ENCODE measurements at regions not wholly inside any gene's neighbourhood (a gene's known extent, or its start where the extent isn't known, plus 50 kb on each side); places are given as distances from the start of the nearest gene placed in this dataset.

- intact Hi-C loops (cut with micrococcal nuclease), result no loop called here
Observed at GRCh38 chr10:3897156-3897555, 112.1 kb upstream of the KLF6 start.

- intact Hi-C loops (cut with micrococcal nuclease), result no loop called here
Observed at GRCh38 chr10:3896161-3896560, 111.2 kb upstream of the KLF6 start.

- intact Hi-C loops (cut with micrococcal nuclease), result no loop called here
Observed at GRCh38 chr10:3895045-3895631, 110.1 kb upstream of the KLF6 start.

- intact Hi-C loops (cut with micrococcal nuclease), result loop anchor here (2.0 to 5.0 kb wide), 2 partner anchors 53 to 83 kb away; no protein-coding TSS in a partner anchor
Observed at GRCh38 chr10:3893901-3894563, 109.0 kb upstream of the KLF6 start.

- intact Hi-C loops (cut with micrococcal nuclease), result loop anchor here (1.0 to 5.0 kb wide), 4 partner anchors 10 to 82 kb away; no protein-coding TSS in a partner anchor
Observed at GRCh38 chr10:3892440-3893425, 107.7 kb upstream of the KLF6 start.

- intact Hi-C loops (cut with micrococcal nuclease), result loop anchor here (5.0 kb wide), 1 partner anchor 56 kb away; no protein-coding TSS in a partner anchor
Observed at GRCh38 chr10:3891396-3891795, 106.4 kb upstream of the KLF6 start.

- intact Hi-C loops (cut with micrococcal nuclease), result loop anchor here (5.0 kb wide), 1 partner anchor 57 kb away; no protein-coding TSS in a partner anchor
Observed at GRCh38 chr10:3890602-3891352, 105.8 kb upstream of the KLF6 start.

GRCh38 chr10:3889961-3890522 is 105.0 kb upstream of the KLF6 start:
- intact Hi-C loops (cut with micrococcal nuclease), result loop anchor here (5.0 kb wide), 1 partner anchor 57 kb away; no protein-coding TSS in a partner anchor

GRCh38 chr10:3887885-3888476 is 103.0 kb upstream of the KLF6 start:
- intact Hi-C loops (cut with micrococcal nuclease), result no loop called here

GRCh38 chr10:3887404-3887803 is 102.4 kb upstream of the KLF6 start:
- intact Hi-C loops (cut with micrococcal nuclease), result no loop called here

- intact Hi-C loops (cut with micrococcal nuclease), result no loop called here
Observed at GRCh38 chr10:3886641-3887251, 101.7 kb upstream of the KLF6 start.

- intact Hi-C loops (cut with micrococcal nuclease), result no loop called here
Observed at GRCh38 chr10:3886191-3886590, 101.2 kb upstream of the KLF6 start.

GRCh38 chr10:3882855-3883254 is 97.8 kb upstream of the KLF6 start:
- intact Hi-C loops (cut with micrococcal nuclease), result no loop called here

- intact Hi-C loops (cut with micrococcal nuclease), result no loop called here
Observed at GRCh38 chr10:3881622-3882021, 96.6 kb upstream of the KLF6 start.

GRCh38 chr10:3879073-3879472 is 94.1 kb upstream of the KLF6 start:
- intact Hi-C loops (cut with micrococcal nuclease), result loop anchor here (5.0 to 10.0 kb wide), 2 partner anchors 153 to 776 kb away; no protein-coding TSS in a partner anchor

- intact Hi-C loops (cut with micrococcal nuclease), result loop anchor here (5.0 to 10.0 kb wide), 2 partner anchors 155 to 777 kb away; no protein-coding TSS in a partner anchor
Observed at GRCh38 chr10:3877211-3878000, 92.4 kb upstream of the KLF6 start.

GRCh38 chr10:3876350-3876962 is 91.4 kb upstream of the KLF6 start:
- intact Hi-C loops (cut with micrococcal nuclease), result loop anchor here (5.0 to 10.0 kb wide), 2 partner anchors 156 to 778 kb away; no protein-coding TSS in a partner anchor

- intact Hi-C loops (cut with micrococcal nuclease), result loop anchor here (1.0 to 10.0 kb wide), 6 partner anchors 27 to 779 kb away; no protein-coding TSS in a partner anchor
Observed at GRCh38 chr10:3875842-3876235, 90.8 kb upstream of the KLF6 start.
